ENCODE measurements at regions not wholly inside any gene's neighbourhood (a gene's known extent, or its start where the extent isn't known, plus 50 kb on each side); places are given as distances from the start of the nearest gene placed in this dataset.

- TF ChIP-seq EGR2 (tag by site-specific recombination; IDR thresholded peaks at IDR 0.05; ENCODE audit: low read depth) (0 out of 2 replicates have a peak, but pooled peaks have one; percentile 39), ZNF366 (tag by site-specific recombination; conservative IDR thresholded peaks at IDR 0.05) (0 out of 2 replicates have a peak, but pooled peaks have one; percentile 17), SP7 (tag by site-specific recombination; IDR thresholded peaks at IDR 0.05) (no peak), GLI2 (tag by site-specific recombination; IDR thresholded peaks at IDR 0.05; ENCODE audit: borderline replicate concordance, low read depth) (0 out of 2 replicates have a peak, but pooled peaks have one; percentile 28), TRIM28 (IDR thresholded peaks at IDR 0.05; ENCODE audit: borderline replicate concordance, low read length) (no peak), ZBTB11 (tag by site-specific recombination; conservative IDR thresholded peaks at IDR 0.05; ENCODE audit: low read depth) (peak; percentile 26; the same call in 1 of the 2 replicates), ZNF449 (tag by site-specific recombination; IDR thresholded peaks at IDR 0.05) (peak; percentile 71; the same call in 1 of the 2 replicates), HIC1 (tag by site-specific recombination; IDR thresholded peaks at IDR 0.05) (peak; percentile 91), ZNF335 (tag by site-specific recombination; conservative IDR thresholded peaks at IDR 0.05) (0 out of 2 replicates have a peak, but pooled peaks have one; percentile 30), ZNF660 (tag by site-specific recombination; IDR thresholded peaks at IDR 0.05) (no peak; the same call in 1 of the 2 replicates), CTCF (tag by site-specific recombination; IDR thresholded peaks at IDR 0.05) (peak; percentile 67), SP2 (tag by site-specific recombination; IDR thresholded peaks at IDR 0.05) (peak; percentile 59), PATZ1 (tag by site-specific recombination; IDR thresholded peaks at IDR 0.05) (no peak; the same call in 1 of the 2 replicates), ZNF658 (tag by site-specific recombination; IDR thresholded peaks at IDR 0.05) (no peak), ZNF211 (tag by site-specific recombination; IDR thresholded peaks at IDR 0.05; ENCODE audit: low read depth) (no peak), ZIC2 (tag by site-specific recombination; IDR thresholded peaks at IDR 0.05) (0 out of 2 replicates have a peak, but pooled peaks have one; percentile 6), PRDM1 (tag by site-specific recombination; IDR thresholded peaks at IDR 0.05) (no peak), GLIS1 (tag by site-specific recombination; IDR thresholded peaks at IDR 0.05) (peak; percentile 15; the same call in 1 of the 2 replicates), ZBTB26 (tag by site-specific recombination; optimal IDR thresholded peaks at IDR 0.05) (peak; percentile 93)
Measured at GRCh38 chr19:30228835-30229524, 143.2 kb upstream of the ZNF536 start (continued).
